ENCODE measurements at regions not wholly inside any gene's neighbourhood (a gene's known extent, or its start where the extent isn't known, plus 50 kb on each side); places are given as distances from the start of the nearest gene placed in this dataset.

DNA sequence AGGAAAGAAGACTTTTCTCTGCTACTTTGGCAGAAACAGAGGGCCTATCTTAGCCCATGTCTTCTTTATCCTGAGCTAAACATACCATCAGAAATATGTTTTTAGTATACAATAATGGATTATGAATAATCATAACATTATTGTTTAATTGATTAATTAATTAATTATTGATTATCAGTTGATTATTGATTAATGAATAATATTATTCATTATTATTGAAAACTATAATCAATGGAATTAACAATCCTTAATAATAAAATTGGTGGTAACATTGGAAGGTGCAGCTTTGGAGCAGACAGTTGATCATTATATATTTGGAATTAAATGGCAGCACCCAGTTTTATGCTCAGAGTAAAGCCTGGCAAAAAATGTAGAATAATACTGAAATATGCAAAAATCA is 655.9 kb upstream of the ARGLU1 start:
- no peak for DNase-seq

DNA sequence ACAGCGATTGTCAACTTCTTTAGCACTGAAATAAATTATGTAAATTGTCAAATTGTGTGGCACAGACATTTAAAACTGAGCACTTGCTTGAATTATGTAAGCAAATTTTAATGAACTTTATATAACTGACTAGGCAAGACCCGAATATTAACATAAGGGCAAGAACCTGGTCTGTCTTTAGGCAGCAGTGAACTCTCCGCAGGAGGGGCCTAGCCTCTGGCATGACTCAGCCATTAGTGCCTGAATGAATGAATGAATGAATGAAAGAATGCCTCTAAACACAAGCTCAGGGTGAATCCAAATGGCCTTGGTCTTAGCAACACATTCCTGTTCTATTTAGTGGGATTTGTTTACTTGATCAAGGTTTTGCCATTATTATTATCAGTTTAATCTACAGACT is 654.7 kb upstream of the ARGLU1 start:
- DNase-seq: no peak

DNA sequence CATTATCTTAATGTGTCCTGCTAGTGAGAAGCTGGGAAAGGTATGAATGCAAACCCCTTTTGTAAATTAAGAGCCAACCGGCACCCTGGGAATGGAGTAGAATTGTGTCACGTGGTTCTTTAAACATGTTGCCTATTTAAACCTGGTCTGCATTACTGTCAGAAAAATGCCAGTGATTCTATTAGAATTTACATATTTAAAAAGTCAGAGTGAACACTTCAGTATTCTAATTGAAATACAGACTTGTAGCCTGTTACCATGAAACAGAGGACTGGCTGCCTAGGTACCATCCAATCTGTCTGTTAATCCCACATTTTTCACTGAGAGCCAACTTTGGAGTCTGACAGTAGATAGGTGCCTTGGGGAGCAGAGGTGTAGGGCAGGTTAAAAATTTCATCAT is 652.3 kb upstream of the ARGLU1 start:
- DNase-seq: no peak

DNA sequence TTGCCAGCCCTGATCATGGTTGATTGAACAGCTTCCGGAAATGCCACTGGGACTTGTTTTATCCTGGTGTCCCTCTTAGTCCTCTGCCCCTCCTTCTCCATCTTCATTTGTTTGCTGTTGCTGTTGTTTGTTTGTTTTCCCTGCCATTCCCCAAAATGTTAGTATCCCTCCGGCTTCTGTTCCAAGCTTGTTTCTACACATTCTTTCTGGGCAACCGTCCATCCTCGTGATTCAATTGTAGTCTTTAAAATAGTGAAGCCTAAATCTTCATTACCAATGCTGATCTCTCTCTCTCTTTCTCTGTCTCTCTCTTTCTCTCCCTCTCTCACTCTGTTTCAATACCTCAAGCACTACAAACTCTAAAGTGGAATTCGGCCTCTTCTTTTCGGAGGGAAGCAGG is 649.3 kb upstream of the ARGLU1 start:
- no peak for DNase-seq

DNA sequence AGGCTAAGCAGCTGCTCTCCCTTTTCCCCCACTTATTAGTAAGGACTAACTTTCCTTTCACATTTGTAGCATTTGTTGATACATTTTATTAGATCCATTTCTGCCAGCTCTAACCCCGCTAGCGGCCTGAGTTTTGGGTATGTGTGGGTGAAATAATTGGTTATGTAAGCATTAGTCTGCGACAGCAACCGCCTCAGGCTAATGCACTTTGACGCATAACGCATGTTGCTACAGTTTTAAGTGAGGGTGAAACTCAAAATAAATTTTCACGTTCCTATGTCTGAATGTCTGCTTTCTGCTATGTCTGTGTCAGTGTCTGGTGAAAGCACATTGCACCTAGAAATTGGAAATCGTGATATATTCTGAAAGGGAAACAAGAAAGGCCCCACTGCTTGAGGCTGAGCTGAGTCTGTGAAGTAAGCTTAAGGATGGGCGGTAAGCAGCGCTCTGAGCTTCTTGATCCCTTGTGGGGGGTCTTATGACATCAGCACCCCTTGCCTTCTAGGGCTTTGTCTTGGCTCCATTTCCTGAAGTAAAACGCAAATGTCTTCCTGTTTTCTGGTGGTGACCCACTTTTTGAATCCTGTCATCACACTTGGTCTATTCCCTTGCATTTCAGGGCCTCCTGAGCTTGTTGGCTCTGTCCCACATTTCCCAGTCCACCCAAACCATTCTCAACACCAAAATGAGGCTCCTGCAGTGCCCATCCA is 648.3 kb upstream of the ARGLU1 start:
- no peak for DNase-seq

DNA sequence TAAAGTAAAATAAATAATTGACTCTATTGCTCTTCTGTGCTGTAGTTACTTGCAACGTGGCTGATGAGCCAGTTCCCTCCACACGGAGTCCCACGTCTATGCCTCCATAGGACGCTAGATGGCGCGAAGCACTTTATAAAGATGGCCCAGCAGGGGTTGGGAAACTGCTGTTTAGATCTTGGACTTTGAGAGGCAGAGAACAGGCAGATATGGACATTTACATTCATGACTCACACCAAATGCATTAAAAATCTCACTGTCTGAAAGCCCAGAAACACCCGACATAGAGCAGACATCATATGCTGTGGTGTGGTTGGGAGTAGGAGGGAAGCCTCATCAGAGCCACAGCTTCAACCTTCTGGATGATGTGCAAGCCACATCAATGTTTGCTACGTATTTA is 643.1 kb upstream of the ARGLU1 start:
- peak; percentile 45 to 59 for DNase-seq

DNA sequence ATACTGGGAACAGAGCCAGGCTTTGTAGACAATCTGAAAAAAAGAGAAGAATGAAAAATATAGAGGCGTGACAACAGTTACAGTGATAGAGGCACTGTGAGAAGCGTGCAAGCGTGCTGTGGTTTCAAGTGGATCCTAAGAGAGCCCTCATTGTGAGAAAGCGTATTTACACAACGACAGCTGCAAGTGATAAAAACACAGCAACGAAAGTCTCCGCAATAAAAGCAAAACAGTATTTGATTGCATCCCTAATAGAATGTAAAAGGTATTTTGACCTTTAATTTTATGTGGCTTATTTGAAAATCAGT is 642.7 kb upstream of the ARGLU1 start:
- no peak for DNase-seq

DNA sequence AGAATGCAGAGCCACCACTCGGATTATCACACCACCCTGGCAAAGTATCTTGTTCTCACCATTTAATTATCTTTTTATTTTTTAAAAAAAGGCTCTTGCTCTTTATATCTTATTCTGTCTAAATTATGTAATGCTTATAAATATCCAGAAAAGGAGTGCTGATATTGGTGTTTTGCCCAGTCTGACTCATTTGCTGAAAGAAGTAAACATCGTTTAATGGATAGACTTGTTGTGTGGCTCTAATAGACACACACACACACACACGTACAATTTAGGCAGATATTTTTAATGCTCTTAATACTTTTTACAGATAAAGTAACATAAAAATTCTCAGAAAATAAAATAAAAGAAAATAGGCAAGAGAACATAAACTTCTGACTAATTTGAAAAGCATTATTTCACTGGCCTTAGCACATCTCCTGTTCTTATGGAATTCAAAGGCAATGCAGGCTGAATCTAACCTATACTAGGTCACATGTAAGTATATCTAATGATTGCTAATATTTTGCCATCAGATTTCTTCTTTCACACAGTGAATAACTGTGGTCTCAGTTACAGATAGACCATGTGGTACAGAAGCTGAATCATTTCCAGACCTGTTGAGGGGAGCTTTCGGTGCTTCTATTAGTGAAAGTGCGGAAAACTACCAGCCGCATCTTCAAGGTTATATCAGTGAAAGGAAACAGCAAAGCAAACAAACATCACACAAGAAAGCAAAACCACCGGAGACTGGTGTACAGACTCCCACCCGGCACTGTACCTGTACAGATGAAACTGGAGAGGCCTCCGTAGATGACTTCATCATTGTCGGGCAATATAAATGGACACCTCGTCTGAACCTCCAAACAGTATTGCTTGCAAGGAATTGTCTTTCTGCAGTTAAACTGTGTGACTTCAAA is 642.1 kb upstream of the ARGLU1 start:
- no peak for DNase-seq

DNA sequence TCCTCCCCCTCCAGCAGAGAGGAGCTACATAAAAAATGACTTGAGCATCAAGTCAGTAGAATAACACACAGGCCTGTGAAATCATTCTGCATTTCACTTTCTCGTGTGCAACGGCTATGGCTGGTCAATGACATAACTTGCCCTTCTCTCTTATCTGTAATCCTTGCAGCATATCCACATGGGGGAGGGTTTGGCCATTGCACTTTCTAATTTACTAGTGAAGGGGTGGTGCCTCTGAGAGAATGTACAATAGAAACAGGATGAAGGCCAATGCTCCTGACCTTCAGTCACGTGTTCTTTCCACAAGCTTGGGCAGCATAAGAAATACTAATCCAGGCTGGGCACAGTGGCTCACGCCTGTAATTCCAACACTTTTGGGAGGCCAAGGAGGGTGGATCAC is 641.0 kb upstream of the ARGLU1 start:
- DNase-seq: no peak

DNA sequence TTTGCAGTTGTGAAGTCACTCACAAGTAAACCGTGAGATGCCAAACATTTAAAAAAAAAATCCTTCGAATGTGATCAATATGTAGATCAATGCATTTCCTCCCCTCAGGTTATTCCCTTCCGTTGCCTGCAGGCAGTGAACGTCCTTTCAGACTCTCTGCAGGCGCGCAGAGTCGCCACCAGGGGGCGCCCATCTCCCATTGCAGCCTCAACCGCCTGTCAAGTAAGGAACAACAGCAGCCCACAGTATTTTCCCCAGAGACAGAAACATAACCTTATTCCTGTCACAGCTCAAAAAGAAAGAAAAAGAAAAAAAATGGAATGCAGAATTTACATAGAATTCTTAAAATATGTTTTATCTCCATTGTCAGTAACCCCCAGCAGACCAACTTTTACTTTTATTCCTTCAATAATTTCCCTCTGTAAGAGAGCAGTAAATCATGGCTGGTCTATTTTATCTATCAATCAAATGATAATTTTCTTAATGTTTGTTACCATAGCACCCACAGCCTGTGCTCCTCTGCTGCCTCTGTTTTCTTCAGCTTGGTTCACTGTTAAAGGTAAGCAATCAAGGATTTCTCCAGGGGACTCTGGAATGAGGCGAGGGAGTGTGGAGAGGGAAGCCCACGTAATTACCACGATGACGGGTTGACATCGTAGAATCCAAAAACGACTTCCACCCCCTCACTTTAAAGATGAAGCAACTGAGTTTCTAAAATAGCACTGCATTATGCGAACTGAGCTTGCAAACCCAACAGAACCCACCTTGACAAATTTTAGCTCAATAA is 637.6 kb upstream of the ARGLU1 start:
- DNase-seq: peak; percentile 67 to 73

DNA sequence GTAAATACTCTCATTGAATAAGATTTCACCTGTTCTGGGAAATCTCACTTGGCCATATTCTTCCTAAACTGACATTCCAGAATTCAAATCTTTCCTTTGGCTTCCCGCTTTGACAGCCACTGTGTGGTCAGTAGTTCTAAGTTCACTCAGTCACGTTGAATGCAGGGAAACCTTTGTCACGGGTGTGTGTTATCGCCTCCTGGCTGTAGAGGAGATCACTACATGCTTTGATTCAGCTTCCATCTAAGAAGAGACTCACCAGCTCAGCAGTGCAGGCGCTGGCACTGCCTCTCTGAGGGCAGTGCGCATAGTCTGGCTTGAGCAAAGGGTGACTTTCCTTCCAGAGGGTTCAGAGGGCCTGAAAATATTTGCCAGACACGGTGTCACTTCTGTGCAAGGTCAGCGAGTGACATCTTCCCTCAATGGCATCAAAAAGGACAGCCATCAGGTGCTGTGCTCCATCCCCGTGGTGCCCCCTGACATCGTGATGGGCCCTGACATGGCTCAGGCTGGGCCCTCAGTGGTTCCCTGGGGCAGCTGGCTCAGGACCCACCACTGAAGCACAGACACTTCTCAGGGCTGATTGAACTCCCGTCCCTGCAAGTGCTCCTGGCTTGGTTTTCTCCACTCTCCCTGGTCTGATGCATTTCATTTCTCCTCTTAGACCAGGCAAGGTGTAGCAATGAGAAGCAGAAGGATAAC is 635.4 kb upstream of the ARGLU1 start:
- no peak for DNase-seq

DNA sequence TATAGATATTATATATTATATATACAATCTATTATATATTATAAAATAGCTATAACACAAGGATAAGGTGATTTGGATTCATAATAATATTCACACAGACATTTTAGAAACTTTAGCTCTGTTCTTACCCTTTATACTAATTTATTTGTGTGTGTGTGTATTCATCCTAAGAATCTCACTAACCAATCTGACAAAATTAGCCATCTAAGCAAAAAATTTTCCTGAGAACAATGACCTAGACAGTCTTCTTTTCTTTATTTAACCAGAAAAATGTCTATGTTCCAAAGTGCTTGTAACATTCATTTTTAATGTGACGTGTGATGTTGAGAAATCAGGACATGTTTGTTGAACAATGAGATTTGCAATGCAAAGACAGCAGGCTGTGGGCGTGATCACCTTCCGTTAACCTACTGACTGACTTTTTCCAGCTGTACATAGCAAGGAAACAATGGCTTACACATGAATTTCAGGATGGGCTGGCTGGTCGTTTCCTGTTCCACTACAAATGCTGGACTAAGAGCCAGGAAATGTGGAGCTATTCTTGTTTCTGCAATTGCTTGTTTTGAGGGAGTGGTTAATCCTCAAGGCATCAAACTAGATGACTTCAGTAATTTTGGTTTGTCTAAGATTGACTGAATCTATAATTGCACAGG is 634.6 kb upstream of the ARGLU1 start:
- DNase-seq: no peak

DNA sequence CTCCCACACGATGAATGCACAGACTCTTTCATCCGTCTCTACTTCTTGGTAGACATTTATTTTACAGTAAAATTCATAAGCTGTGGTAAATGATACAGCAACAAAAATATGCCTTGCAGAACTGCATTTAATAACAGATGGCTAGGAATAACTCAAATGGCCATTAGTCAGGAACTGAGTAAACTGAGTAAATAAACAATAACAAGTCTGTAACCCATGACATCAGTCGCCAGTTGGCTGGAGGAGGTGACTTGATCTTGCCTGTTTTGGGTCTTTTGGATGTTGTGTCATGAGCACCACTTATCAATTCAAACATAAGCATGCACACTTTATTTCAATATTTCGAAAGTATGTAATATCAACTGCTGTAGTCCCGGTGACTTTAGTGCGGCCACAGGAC is 632.6 kb upstream of the ARGLU1 start:
- no peak for DNase-seq

DNA sequence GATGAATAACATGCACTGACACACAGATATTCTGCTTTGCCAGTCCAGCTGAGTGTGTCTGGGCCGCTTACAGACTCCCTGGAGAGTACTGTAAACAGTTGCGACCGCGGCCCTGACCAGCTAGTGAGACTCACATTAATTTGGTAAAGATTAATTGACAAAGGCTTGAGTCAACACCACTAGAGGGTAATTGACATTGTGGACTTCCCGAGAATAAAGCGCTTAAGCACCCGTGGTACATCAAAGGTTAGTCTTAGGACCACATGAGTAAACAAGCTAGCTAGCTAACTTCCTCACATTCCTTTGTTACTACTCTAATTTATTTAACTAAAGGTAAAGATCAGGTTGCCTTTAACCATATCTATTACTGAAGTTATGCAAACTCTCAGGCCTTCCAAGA is 624.4 kb upstream of the ARGLU1 start:
- DNase-seq: no peak

DNA sequence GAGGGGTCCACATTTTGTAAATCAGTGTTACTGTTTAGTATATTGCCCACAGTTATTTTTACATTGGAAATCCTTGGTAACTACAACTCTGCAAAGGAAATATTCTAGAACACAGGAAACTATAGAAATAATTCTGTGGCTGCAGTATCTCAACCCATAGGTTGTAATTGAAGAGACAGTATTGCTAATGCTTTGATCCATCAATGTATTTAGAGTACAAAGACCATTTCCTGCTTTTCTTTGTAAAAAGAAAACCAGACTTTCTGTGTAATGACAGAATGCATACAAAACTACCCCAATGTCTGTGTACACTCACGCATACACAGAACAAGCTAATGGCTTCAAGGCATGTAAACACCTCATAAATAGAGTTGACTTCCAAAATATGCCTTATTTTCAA is 622.1 kb upstream of the ARGLU1 start:
- no peak for DNase-seq

DNA sequence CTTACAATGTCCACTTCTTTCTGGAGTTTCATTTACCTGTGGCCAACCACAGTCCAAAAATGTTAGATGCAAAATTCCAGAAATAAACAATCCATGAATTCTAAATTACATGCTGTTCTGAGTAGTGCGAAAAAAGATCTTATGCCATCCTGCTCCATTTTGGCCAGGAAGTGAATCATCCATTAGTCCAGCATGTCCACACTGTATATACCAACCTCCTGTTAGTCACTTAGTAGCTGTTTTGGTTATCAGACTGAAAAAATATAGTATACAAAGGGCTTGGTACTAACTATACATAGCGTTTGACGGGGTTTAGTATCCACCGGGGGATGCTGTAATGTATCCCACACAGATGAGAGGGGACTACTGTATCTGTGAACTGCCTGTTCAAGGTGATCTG is 618.0 kb upstream of the ARGLU1 start:
- no peak for DNase-seq

DNA sequence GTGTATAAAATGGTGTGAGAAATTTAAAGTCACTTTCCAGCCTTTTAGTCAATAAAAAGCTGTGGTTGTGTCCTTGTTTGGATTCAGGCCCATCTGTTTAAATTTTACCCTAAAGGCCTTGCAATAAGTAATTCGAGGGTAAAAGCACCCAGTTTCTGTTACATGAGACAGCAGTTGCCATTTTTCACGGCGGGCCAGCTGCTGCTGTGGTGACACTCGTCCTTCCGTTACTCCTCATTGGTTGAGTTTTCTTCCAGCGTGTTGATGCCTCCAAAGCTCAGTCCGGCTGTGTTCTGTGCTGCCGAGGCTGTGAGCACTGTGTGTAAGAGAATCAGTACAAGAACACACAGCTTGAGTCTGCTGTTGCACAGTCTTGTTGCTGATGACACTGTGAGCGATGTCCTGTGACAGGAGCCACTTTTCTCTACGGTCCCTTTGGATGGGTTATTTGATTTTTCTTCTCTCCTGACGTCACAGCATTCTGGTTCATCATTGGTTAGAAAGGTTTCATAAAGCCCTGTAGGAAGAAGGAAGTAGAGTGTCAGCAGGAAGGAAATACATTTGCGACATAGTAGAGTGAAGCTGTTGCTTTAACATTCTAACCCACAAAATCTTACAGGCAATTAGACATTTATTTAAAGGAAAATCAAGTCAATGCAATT is 602.5 kb upstream of the ARGLU1 start:
- DNase-seq: no peak

DNA sequence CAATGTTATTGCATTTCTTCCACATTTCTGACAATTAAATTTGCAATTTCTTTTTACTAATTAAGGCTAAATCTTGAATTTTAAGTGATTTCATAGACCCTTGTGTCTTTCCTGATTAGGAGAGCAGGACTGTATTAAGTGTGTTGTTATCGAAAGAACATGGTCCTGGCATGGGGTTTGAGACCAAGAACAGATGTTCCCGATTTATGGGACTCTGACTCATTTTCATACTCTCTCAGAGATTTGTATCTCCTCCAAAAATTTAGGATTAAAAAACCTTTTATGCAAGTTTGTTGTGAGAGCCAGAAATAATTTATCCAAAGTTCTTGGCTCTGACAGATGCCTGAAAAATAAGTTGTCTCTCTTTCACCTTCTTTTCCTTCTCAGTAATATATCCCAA is 589.3 kb upstream of the ARGLU1 start:
- no peak for DNase-seq

DNA sequence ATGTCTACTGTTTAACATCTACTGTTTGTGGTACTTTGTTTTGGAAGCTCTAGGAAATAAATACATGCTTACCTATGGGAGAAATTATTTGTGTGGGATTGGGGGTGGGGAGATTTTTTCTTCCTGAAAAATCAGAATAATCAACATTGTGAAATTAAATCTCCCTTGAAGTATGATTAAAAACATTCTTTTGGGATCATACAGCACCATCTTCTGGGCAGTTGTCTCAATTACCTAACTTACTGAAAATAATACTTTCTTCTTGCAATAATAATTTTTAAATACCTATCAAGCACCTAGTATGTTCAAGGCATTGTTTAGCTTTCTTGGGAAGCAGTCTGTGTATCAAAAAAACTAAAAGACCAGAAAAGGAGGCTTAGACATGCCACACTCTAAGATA is 576.5 kb upstream of the ARGLU1 start:
- DNase-seq: no peak

DNA sequence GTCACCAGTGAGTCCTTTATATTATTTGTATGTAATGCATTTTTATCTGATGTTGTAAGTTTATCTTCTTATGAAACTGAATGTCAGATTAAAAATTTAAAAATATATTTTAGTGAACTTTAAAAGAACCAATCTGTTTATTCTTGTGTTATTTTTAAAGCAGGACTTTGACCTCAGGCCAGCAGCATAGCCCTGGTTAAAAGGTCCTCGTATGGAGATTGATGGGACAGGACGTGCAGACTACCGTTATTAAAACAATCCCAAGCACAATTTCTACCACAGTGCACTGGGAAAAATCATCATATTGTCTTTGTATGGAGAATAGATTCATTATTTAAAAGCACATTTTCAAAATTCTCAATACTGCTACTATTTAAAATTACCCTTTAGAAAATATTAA is 573.8 kb upstream of the ARGLU1 start:
- DNase-seq: no peak

DNA sequence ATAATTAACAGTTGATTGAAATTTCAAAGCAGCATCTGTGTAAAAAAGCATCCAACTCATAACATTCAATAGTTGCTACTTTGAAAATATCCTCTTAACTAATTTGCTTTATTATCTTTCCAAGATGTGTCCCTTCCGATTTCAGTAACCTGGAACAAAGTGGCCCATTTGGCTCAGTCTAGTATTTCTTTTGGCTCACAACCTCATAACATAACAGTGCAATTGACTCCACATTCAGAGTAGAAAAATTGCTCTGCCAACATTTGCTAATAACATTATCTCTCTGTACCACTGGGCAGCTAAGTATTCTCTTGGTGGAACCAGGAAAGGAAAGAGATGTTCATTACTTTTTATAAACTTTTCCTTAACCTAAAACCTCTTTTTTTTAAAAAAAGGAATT is 571.1 kb upstream of the ARGLU1 start:
- no peak for DNase-seq

DNA sequence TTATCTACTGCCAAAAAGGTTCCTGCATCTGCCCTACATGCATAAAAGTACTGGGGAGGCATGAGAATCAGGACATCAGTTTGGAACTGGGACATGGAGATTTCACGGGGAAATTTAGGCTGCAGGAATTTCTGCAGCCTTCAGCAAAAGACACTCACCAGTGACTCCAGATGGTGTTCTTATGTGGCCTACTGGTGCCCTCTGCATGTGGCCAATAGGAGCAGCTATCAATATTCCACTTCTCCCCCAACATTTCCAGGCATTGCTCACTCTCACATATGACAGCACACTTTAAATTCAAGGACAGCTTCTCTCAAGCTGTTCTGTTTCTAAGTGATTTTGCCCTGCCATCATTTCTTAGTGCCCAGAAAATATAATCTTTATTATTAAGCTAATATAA is 570.5 kb upstream of the ARGLU1 start:
- no peak for DNase-seq

Measured in stimulated activated CD4-positive, alpha-beta T cell treated with anti-CD3 and anti-CD28 coated beads, Interleukin-2, amount 100 ng/mL, for 24 hours (primary cell).